Calu3 (cell line): ENCODE measurements at regions not wholly inside any gene's neighbourhood (a gene's known extent, or its start where the extent isn't known, plus 50 kb on each side); places are given as distances from the start of the nearest gene placed in this dataset.
A peak's percentile ranks its signal among the peaks of the same experiment; 100 is the strongest.
"Not testable (repeated sequence)": the region's sequence is repeated elsewhere in the genome, so short reads cannot be mapped to it uniquely, and the experiment has no call there.

ENCODE experiments used
- BruUV-seq: library from RNA; stranded (reverse); fragments of 400-500 nt; replicated peaks from 2 replicates; lab custom pipeline; 2021; lab: Mats Ljungman, UMichigan
- CTCF ChIA-PET: fragments of 300-600 bp; sonication (Branson Sonifier 250); formaldehyde crosslinking; loops from one replicate; lab custom pipeline; 2022; ENCODE audit warnings: antibody characterized with exemption; lab: Charles Lee
- DNase-seq: peaks from one replicate; pipeline ENCODE4 v3.0.0; 2022
- H3K27ac Mint-ChIP-seq: one replicate; pipeline ENCODE4 v1.8.0; 2022; ENCODE audit warnings: mixed read lengths; ENCODE audit not compliant: unreplicated experiment
- H3K27me3 Mint-ChIP-seq: one replicate; pipeline ENCODE4 v1.8.0; 2022; ENCODE audit warnings: mixed read lengths; ENCODE audit not compliant: unreplicated experiment
- H3K36me3 Mint-ChIP-seq: one replicate; pipeline ENCODE4 v1.8.0; 2022; ENCODE audit warnings: mild to moderate bottlenecking, moderate library complexity, mixed read lengths; ENCODE audit not compliant: insufficient read depth, unreplicated experiment
- H3K4me1 Mint-ChIP-seq: one replicate; pipeline ENCODE4 v1.8.0; 2022; ENCODE audit warnings: mild to moderate bottlenecking, low read depth, mixed read lengths; ENCODE audit not compliant: unreplicated experiment
- H3K4me3 Mint-ChIP-seq: one replicate; pipeline ENCODE4 v1.8.0; 2022; ENCODE audit warnings: mild to moderate bottlenecking, low read depth, moderate library complexity, mixed read lengths; ENCODE audit not compliant: unreplicated experiment
- H3K9me3 Mint-ChIP-seq: one replicate; pipeline ENCODE4 v1.8.0; 2022; ENCODE audit warnings: low read depth, mixed read lengths; ENCODE audit not compliant: unreplicated experiment
- CTCF ChIP-seq: fragments of 200-600 bp; IDR thresholded peaks from one replicate; pipeline ENCODE4 v1.8.0; 2022; ENCODE audit warnings: antibody characterized with exemption; ENCODE audit not compliant: unreplicated experiment
- intact Hi-C: fragments of 100-400 bp; cut with micrococcal nuclease; formaldehyde crosslinking; loops from one replicate; pipeline ENCODE4 v1.10.0; 2022; ENCODE audit not compliant: unreplicated experiment

GRCh38 chr4:82241534-82241933, 132.3 kb downstream of the HNRNPD start:
- no peak for TF ChIP-seq CTCF
- Mint-ChIP-seq H3K4me3 (no peak overlapping the region), H3K4me1 (peaks cover 3% of the 10 kb centered on the region), H3K9me3 (peaks cover 2% of the 10 kb centered on the region), H3K27ac (no peak overlapping the region), H3K36me3 (no peaks in the 10 kb centered on the region), H3K27me3 (no peaks in the 10 kb centered on the region)
- no TSS peak for BruUV-seq
- CTCF ChIA-PET, result no interaction called here
- intact Hi-C loops, result no loop called here
- no peak for DNase-seq

- no peaks in the 10 kb centered on the region for H3K36me3 Mint-ChIP-seq
These were observed 133.4 kb downstream of the HNRNPD start for GRCh38 chr4:82240410-82240809.

GRCh38 chr4:82237142-82237541, 136.6 kb downstream of the HNRNPD start:
- CTCF ChIA-PET, H3K4me1 Mint-ChIP-seq, BruUV-seq, H3K4me3 Mint-ChIP-seq, DNase-seq, H3K27me3 Mint-ChIP-seq, H3K27ac Mint-ChIP-seq, H3K9me3 Mint-ChIP-seq, H3K36me3 Mint-ChIP-seq, intact Hi-C loops: not testable (repeated sequence)

More at GRCh38 chr4:82240410-82240809, 133.4 kb downstream of the HNRNPD start:
- Mint-ChIP-seq H3K4me1 (no peaks in the 10 kb centered on the region), H3K4me3 (no peak overlapping the region), H3K27ac (no peak overlapping the region), H3K9me3 (peaks cover 2% of the 10 kb centered on the region), H3K27me3 (no peaks in the 10 kb centered on the region)
- no TSS peak for BruUV-seq
- TF ChIP-seq CTCF, result no peak
- DNase-seq, result no peak
- CTCF ChIA-PET, result no interaction called here
- intact Hi-C loops, result no loop called here

GRCh38 chr4:82235346-82235745, 138.4 kb downstream of the HNRNPD start:
- no TSS peak for BruUV-seq
- H3K4me1 Mint-ChIP-seq, result peaks cover 13% of the 10 kb centered on the region
- no peak overlapping the region for H3K4me3 Mint-ChIP-seq
- no peaks in the 10 kb centered on the region for H3K27me3 Mint-ChIP-seq
- intact Hi-C loops, result no loop called here
- CTCF ChIA-PET, result no interaction called here
- no peak for DNase-seq
- H3K36me3 Mint-ChIP-seq, result peaks cover 3% of the 10 kb centered on the region
- H3K9me3 Mint-ChIP-seq, result no peaks in the 10 kb centered on the region
- no peak overlapping the region for H3K27ac Mint-ChIP-seq
- no peak for TF ChIP-seq CTCF

GRCh38 chr4:82232891-82233290, 140.9 kb downstream of the HNRNPD start:
- BruUV-seq, result no TSS peak
- intact Hi-C loops, result no loop called here

More at GRCh38 chr4:82232891-82233290, 140.9 kb downstream of the HNRNPD start:
- no peaks in the 10 kb centered on the region for H3K9me3 Mint-ChIP-seq
- no peak for TF ChIP-seq CTCF
- peaks cover 32% of the 10 kb centered on the region for H3K4me1 Mint-ChIP-seq
- no peaks in the 10 kb centered on the region for H3K27me3 Mint-ChIP-seq
- peak overlapping the region; percentile 47 for H3K27ac Mint-ChIP-seq
- H3K4me3 Mint-ChIP-seq, result no peak overlapping the region
- CTCF ChIA-PET, result no interaction called here
- peaks cover 6% of the 10 kb centered on the region for H3K36me3 Mint-ChIP-seq
- DNase-seq, result no peak
